GM12864 (cell line): ENCODE measurements at regions not wholly inside any gene's neighbourhood (a gene's known extent, or its start where the extent isn't known, plus 50 kb on each side); places are given as distances from the start of the nearest gene placed in this dataset.

ENCODE experiments used
- DNase-seq: peaks from one replicate; pipeline ENCODE4 v3.0.0-alpha.2; 2011; ENCODE audit warnings: low read depth
- H3K4me3 ChIP-seq: 2 replicates; pipeline ENCODE4 v1.5.1; 2011; ENCODE audit warnings: mild to moderate bottlenecking, low read depth, low read length, control low read depth
- CTCF ChIP-seq: IDR thresholded peaks from 2 replicates; pipeline ENCODE4 v1.5.1; 2011; ENCODE audit warnings: low read depth, mild to moderate bottlenecking, moderate library complexity, low read length, control low read depth, inconsistent platforms; ENCODE audit errors: missing control alignments

DNA sequence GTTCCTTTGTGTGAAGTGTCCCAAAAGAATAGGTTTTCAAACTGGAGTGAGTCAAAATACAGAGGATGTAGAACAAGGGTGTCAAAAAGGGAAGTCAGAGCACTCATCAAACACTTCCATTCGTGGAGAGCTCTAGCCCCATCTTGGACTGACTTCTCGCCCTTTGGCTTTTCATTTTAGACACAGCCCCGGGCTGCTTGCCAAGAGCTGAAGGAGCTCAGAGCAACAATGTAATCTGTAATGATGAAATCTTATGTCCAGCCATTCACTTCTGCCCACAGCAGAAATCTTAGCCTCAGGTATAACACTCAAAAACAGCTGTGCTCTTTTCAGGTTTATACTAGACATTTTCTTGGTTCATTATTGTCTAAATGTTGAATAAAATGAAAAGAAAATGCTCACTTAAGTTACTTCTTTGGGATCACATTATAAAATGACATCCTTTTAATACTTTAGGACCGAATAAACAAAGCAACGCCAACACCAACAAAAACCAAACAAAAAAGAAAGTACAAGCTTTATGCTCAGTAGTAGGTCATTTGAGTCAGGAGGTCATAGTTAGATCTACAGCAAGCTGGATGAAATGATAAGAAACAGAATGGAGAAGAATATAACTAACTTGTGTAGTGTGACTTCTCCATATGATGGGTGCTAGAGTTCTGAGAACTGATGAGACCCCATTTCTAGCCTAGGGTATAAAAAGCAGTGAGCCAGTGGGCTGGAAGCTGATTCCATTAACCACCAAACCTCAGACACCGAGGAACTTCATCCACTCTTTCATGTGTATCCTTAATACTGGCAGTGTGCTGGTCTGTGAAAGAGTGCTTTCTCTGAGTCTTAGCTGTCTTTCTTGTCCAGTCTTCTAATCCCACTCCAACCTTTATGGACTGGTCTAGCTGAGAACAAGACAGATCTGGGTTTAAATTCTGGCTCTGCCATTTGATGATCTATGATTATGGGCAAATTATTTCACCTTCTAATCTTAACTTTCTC, 131.8 kb upstream of the SLC7A14 start:
- TF ChIP-seq CTCF, result no peak
- DNase-seq, result no peak
- H3K4me3 ChIP-seq, result no peak overlapping the region

DNA sequence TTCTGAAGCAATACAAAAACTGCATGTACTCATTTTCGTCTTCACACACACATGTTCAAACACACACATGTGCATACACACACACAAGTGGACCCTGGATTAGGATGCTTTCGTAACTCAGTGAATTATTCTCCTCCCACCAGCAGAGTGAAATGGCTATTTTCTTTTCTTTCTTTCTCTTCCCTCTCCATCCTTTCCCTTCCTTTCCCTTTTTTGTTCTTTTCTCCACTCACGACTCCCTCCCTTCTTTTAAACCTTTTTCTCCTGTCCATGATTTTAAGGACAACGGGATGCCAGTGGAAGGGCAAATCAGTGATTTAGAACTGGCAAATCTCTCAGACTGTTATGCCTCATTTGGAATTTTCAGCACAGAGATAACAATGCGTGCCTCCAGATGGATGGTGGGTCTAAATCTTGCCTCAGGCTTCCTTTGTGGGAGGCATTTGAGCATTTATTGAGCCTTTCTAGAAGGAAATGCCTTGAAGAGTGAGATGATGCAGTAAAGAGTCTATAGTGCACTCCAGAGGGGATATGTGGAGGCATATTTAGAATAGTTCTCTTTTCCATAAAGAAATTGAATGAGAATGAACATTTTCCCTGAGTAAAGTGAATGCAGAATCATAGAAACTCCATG, 130.4 kb upstream of the SLC7A14 start:
- no peak overlapping the region for H3K4me3 ChIP-seq
- DNase-seq, result no peak
- TF ChIP-seq CTCF, result no peak

DNA sequence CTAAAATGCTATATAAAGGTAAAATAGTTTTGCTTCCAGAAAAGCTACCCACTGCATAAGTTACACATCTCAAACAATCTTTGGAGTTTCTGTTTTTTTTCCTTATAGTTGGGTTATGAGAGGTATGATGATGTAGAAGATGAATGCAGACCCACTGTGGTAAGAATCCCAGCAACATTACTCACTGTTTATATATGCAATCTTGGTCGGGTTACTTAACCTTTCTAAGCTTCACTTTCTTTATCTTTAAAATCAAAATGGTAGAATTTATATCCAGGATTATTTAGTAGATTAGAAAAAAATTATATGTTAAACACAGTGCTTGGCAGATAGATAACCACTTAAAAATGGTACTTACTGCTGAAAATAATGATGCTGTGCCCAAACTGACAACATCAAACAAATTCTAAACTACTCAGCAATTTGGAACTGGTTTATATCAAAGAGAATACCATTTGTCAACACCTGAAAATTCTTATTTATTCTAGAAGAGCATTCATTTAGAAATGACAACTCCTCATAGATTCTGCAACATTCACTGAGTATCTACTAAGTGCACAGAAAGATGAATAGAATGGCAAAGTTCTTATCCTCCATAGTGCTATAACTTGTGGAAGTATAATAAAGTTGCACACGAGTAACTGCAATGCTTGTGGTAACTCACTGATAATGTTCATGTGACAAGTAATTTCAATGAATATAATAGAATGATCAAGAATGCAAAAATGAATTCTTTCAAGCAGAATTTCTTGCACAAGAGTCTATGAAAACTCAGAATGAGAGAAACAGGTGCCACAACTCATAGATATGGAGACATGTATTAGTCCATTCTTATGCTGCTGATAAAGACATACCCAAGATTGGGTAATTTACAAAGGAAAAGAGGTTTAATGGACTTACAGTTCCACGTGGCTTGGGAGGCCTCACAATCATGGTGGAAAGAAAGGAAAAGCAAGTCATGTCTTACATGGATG, 129.0 kb upstream of the SLC7A14 start:
- TF ChIP-seq CTCF, result no peak
- no peak overlapping the region for H3K4me3 ChIP-seq
- DNase-seq, result no peak

DNA sequence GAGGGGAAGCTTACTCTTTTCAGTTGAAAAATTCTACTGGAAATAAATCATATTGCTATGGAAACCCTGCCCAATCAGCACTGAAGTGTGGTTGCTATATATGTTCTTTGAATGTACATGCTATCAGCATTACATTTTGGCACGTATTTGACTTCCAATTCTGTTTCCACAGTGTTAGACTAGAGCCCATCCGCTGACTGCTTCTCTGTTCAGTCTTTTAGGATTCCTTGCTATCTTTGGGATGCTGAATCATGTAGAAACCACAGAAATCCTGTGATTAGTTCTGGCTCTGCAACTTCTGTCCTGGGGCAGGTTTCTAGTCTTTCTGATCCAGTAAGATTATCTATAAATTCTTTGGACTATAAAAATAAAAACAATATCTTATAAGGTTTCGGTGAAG, 128.2 kb upstream of the SLC7A14 start:
- TF ChIP-seq CTCF, result no peak
- no peak for DNase-seq
- H3K4me3 ChIP-seq, result no peak overlapping the region

GRCh38 chr3:170713653-170714052, 127.8 kb upstream of the SLC7A14 start:
- no peak for DNase-seq
- no peak for TF ChIP-seq CTCF
- H3K4me3 ChIP-seq, result no peak overlapping the region

- no peak overlapping the region for H3K4me3 ChIP-seq
- no peak for DNase-seq
- no peak for TF ChIP-seq CTCF
These were observed 126.9 kb upstream of the SLC7A14 start for GRCh38 chr3:170712798-170713197.
